ENCODE measurements at regions not wholly inside any gene's neighbourhood (a gene's known extent, or its start where the extent isn't known, plus 50 kb on each side); places are given as distances from the start of the nearest gene placed in this dataset.

DNA sequence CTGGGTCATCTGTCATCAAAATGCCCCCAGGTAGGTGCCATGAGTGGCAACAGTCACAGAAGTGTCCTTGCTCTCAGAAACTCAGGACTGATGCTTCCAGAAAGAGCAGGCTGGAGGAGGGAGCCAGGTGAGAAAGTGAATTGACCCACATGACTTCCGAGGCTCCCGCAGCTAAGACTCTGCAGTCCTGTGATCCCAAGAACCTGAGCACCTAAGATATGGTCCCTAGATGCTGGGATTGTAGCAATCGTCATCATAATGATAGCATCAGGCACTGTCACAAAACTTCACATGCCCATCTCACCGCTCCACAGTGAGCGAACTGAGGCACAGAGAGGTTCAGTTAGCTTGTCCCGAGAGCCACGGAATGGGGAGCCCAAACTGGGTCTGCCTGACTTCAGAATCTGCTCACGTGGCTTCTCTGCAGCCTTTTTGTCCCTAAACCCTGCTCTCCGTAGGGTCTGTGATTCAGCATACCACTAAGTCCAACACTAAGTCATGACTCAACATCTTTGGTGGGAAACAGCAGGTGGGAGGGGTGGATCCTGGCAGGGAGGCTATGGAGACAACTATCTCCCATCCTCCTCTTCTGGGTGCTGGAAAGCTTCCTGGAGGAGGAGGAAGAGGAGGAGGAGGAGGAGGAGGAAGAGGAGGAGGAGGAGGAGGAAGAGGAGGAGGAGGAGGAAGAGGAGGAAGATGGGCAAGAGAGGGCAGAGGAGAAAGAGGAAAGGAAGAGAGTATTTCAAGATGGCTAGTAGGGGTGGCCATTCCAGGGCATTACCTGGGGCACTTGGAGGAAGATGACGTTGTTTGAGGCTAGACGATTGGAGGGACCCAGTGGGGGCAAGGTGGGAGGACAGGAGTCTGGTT is 55.5 kb upstream of the DLX4 start:
- no peak for DNase-seq (ENCODE audit: low read depth, low spot score)
- no TSS peak for BruUV-seq (replicated peaks)
- no peak for ATAC-seq

DNA sequence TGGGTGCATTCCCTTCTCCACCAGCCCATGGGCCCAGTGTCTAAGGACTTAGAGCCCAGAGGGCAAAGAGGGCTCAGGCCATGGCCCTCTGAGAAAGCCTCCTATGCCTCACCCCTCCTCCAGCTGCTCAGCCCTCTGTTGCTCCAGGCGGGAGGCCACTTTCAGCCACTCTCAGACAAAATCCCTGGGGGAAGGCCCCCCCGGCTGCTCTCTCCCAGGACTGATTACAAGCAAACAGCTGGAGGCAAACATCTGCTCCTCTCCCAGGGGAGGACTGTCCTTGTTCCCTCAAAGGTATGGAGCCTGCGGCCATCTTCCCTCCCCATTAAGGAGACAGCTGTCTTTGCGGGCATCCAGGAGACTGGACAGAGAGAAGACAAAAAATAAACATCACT is 54.9 kb upstream of the DLX4 start:
- Histone ChIP-seq H3K27ac (ENCODE audit: low read length) (no peak overlapping the region), H3K4me3 (ENCODE audit: low read depth in 2 of 2, low read length in 2 of 2) (no peak overlapping the region), H3K27me3 (ENCODE audit: control insufficient read depth, insufficient read depth, low read length) (0 out of 2 replicates have a peak, but pooled peaks cover 2% of the 10 kb centered on the region), H3K36me3 (ENCODE audit: control insufficient read depth, insufficient read depth, low read length) (no peaks in the 10 kb centered on the region), H3K9me3 (ENCODE audit: control insufficient read depth, insufficient read depth, low read depth, low read length) (no peaks in the 10 kb centered on the region), H3K4me1 (ENCODE audit: control insufficient read depth, insufficient read depth, low read length) (peaks cover 23% of the 10 kb centered on the region)
- ATAC-seq (no peak), DNase-seq (ENCODE audit: low read depth, low spot score) (no peak)
- ChIA-PET CTCF (no interaction called here), POLR2A (no interaction called here)
- no TSS peak for BruUV-seq (replicated peaks)
- in situ Hi-C loops (cut with HindIII; ENCODE audit: low pct_unique_long_range_greater_than_20kb, low sequenced_read_pairs) (no loop called here), intact Hi-C loops (cut with micrococcal nuclease; ENCODE audit: unreplicated experiment) (no loop called here)
- TF ChIP-seq, protein P1, sequence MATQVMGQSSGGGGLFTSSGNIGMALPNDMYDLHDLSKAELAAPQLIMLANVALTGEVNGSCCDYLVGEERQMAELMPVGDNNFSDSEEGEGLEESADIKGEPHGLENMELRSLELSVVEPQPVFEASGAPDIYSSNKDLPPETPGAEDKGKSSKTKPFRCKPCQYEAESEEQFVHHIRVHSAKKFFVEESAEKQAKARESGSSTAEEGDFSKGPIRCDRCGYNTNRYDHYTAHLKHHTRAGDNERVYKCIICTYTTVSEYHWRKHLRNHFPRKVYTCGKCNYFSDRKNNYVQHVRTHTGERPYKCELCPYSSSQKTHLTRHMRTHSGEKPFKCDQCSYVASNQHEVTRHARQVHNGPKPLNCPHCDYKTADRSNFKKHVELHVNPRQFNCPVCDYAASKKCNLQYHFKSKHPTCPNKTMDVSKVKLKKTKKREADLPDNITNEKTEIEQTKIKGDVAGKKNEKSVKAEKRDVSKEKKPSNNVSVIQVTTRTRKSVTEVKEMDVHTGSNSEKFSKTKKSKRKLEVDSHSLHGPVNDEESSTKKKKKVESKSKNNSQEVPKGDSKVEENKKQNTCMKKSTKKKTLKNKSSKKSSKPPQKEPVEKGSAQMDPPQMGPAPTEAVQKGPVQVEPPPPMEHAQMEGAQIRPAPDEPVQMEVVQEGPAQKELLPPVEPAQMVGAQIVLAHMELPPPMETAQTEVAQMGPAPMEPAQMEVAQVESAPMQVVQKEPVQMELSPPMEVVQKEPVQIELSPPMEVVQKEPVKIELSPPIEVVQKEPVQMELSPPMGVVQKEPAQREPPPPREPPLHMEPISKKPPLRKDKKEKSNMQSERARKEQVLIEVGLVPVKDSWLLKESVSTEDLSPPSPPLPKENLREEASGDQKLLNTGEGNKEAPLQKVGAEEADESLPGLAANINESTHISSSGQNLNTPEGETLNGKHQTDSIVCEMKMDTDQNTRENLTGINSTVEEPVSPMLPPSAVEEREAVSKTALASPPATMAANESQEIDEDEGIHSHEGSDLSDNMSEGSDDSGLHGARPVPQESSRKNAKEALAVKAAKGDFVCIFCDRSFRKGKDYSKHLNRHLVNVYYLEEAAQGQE (IDR thresholded peaks at IDR 0.05; ENCODE audit: insufficient read depth in 1 of 2, low read depth in 2 of 2, low read length in 1 of 2), result no peak
- TF ChIP-seq TCF7L2 (IDR thresholded peaks at IDR 0.05; ENCODE audit: low read depth, low read length), result no peak

More for the DNA sequence above, 55.5 kb upstream of the DLX4 start:
- no peak for TF ChIP-seq POLR2AphosphoS5 (IDR thresholded peaks at IDR 0.05; ENCODE audit: low read depth, low read length)
- no peak for TF ChIP-seq TCF7L2 (IDR thresholded peaks at IDR 0.05; ENCODE audit: low read depth, low read length)
- no peak for TF ChIP-seq SIN3A (IDR thresholded peaks at IDR 0.05; ENCODE audit: borderline replicate concordance, insufficient read depth, low read depth, low read length)
- TF ChIP-seq, protein P2, sequence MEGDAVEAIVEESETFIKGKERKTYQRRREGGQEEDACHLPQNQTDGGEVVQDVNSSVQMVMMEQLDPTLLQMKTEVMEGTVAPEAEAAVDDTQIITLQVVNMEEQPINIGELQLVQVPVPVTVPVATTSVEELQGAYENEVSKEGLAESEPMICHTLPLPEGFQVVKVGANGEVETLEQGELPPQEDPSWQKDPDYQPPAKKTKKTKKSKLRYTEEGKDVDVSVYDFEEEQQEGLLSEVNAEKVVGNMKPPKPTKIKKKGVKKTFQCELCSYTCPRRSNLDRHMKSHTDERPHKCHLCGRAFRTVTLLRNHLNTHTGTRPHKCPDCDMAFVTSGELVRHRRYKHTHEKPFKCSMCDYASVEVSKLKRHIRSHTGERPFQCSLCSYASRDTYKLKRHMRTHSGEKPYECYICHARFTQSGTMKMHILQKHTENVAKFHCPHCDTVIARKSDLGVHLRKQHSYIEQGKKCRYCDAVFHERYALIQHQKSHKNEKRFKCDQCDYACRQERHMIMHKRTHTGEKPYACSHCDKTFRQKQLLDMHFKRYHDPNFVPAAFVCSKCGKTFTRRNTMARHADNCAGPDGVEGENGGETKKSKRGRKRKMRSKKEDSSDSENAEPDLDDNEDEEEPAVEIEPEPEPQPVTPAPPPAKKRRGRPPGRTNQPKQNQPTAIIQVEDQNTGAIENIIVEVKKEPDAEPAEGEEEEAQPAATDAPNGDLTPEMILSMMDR (IDR thresholded peaks at IDR 0.05), result no peak
- TF ChIP-seq, protein P1 (IDR thresholded peaks at IDR 0.05; ENCODE audit: insufficient read depth in 1 of 2, low read depth in 2 of 2, low read length in 1 of 2), result no peak
- Histone ChIP-seq H3K4me1 (ENCODE audit: control insufficient read depth, insufficient read depth, low read length) (peaks cover 24% of the 10 kb centered on the region), H3K9me3 (ENCODE audit: control insufficient read depth, insufficient read depth, low read depth, low read length) (no peaks in the 10 kb centered on the region), H3K27ac (ENCODE audit: low read length) (no peak overlapping the region), H3K36me3 (ENCODE audit: control insufficient read depth, insufficient read depth, low read length) (no peaks in the 10 kb centered on the region), H3K4me3 (ENCODE audit: low read depth in 2 of 2, low read length in 2 of 2) (no peak overlapping the region), H3K27me3 (ENCODE audit: control insufficient read depth, insufficient read depth, low read length) (0 out of 2 replicates have a peak, but pooled peaks cover 2% of the 10 kb centered on the region)
- in situ Hi-C loops (cut with HindIII; ENCODE audit: low pct_unique_long_range_greater_than_20kb, low sequenced_read_pairs) (no loop called here), intact Hi-C loops (cut with micrococcal nuclease; ENCODE audit: unreplicated experiment) (no loop called here)
- CTCF ChIA-PET, result no interaction called here
- POLR2A ChIA-PET, result no interaction called here

Data from Panc1 (cell line).